ENCODE measurements at regions not wholly inside any gene's neighbourhood (a gene's known extent, or its start where the extent isn't known, plus 50 kb on each side); places are given as distances from the start of the nearest gene placed in this dataset.

DNA sequence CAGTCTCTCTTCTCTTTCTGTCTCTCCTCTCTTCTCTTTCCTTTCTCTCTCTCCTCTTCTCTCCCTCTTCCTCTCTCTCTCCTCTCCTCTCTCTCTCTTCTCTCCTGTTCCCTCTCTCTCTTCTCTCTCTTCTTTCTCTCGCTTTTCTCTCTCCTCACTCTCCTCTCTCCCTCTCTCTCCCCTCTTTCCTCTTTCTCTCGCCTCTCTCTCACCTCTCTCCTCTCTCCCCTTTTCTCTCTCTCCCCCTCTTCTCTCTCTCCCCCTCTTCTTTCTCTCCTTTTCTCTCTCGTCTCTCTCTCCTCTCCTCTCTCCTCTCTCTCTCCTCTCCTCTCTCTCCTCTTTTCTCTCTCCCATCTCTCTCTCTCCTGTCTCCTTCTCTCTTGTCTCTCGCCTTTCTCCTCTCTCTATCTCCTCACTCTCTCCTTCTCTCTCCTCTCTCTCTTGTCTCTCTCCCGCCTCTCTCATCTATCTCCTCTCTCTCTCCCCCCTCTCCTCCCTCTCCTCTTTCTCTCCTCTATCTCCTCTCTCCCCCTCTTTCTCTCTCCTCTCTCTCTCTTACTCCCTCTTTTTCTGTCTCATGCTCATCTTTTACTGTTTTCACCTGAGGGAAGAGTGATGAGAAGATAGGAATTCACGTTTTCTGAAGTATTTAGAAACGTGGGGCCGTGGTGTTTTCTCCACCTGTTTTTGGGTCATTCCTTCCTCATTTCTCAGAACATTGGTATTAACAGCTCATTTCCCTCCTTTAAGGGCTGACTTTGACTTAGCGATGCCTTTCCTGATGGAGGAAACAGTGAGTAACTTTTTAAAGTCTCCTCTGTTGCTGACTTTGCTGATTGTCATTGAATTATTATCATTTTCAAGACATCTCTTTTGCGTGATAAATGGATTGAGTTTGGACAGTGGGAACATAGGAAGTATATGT is 80.6 kb upstream of the CD99 start:
- H3K4me3 ChIP-seq (ENCODE audit: low read depth, low read length), result peak overlapping the region; percentile 81
- DNase-seq (ENCODE audit: low read depth), result peak; percentile 26
- TF ChIP-seq, protein P1, sequence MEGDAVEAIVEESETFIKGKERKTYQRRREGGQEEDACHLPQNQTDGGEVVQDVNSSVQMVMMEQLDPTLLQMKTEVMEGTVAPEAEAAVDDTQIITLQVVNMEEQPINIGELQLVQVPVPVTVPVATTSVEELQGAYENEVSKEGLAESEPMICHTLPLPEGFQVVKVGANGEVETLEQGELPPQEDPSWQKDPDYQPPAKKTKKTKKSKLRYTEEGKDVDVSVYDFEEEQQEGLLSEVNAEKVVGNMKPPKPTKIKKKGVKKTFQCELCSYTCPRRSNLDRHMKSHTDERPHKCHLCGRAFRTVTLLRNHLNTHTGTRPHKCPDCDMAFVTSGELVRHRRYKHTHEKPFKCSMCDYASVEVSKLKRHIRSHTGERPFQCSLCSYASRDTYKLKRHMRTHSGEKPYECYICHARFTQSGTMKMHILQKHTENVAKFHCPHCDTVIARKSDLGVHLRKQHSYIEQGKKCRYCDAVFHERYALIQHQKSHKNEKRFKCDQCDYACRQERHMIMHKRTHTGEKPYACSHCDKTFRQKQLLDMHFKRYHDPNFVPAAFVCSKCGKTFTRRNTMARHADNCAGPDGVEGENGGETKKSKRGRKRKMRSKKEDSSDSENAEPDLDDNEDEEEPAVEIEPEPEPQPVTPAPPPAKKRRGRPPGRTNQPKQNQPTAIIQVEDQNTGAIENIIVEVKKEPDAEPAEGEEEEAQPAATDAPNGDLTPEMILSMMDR (conservative IDR thresholded peaks at IDR 0.05; ENCODE audit: low read depth, low read length), result no peak

DNA sequence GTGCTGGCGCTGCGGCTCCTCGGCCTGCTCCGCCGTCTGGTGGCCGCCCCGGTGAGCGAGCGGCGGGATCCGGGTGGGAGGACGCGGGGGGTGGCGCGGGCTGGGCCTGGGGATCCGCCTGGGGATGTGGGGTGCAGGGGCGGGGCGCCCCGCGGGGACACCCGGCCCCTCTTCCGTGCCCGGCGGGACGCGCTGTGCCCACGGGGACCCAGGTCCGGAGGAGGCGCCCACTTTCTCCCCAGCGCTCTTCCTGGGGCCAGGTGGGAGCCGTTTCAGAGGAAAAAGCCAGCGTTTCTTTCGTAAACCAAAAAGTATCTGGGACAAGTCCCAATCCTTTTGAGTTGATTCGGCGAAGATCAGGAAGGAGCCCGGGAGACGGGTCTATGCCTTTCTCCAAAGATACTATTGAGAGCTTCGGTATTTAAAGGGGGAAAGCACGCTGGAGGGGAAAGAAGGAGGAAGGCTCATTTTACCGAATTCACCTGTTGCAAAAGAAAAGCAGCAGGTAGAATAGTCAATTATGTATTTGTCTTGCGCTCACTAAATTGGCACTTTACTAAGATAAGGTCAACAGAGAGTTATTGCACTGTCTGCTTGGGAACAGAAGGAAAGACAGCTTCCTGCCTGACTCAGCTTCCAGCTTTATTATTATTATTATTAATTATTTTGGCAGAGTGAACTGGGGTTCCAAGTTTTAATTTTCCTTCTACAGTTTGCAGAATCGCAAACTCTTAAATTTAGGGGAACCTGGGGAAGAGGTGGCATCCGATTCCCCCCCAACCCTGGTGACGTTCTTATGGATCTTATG is 81.5 kb upstream of the CD99 start:
- TF ChIP-seq, protein P1 (conservative IDR thresholded peaks at IDR 0.05; ENCODE audit: low read depth, low read length), result no peak
- H3K4me3 ChIP-seq (ENCODE audit: low read depth, low read length), result peak overlapping the region; percentile 81
- peak; percentile 34 for DNase-seq (ENCODE audit: low read depth)

DNA sequence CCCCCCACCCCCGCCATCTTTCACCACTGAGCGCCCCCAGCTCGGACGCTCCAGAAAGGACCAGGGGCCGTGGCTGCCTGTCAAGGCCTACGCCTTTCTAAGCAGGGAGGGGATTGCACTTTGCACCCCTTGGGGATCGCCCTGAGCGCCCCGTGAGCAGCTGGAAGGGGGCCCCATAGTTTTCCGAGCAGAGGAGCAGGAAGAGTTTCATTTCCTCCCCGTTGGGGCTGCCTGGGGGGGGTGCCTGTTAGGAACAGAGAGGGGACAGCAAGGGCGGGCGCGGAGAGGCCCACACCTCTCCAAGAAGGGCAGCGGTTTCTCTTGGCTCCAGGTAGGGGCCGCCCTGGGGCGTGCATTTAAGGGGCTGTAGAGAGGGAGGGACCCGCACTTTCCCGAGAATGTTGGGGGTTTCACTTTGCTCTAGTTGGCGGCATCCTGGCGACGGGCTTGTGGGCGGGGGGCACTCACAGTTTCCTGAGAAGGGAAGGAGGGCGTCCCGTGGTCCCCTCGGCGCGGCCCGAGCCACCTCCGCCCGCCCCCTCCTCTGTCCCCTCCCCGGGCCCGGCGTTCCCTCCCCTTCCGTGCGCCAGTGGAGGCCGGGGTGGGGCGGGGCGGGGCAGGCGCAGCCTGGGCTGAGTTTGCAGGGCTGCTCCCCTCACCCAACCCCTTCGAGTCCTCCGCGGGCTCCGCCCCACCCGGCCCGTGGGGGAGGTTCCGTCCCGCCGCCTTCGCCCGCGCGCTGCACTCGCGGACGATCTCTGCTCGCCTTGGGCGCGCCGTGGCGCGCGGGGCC is 82.3 kb upstream of the CD99 start:
- TF ChIP-seq, protein P1 (conservative IDR thresholded peaks at IDR 0.05; ENCODE audit: low read depth, low read length), result no peak
- H3K4me3 ChIP-seq (ENCODE audit: low read depth, low read length), result peak overlapping the region; percentile 81
- DNase-seq (ENCODE audit: low read depth), result peak; percentile 84

DNA sequence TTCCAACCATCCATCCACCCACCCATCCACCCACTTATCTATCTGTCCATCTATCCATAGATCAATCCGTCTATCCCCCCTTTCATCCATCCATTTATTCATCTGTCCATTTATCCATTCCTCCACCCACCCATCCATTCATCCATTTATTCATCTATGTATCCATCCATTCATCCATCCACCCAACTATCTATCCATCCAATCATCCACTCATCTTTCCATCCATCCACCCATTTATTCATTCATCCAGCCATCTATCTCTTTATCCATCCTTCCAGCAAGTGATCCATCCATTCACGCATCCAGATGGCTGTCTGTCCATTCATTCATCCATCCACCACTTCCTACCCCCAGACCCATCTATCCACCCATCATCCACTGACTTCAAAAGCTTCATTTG is 84.0 kb upstream of the CD99 start:
- TF ChIP-seq, protein P1 (conservative IDR thresholded peaks at IDR 0.05; ENCODE audit: low read depth, low read length), result no peak
- no peak overlapping the region for H3K4me3 ChIP-seq (ENCODE audit: low read depth, low read length)
- no peak for DNase-seq (ENCODE audit: low read depth)

DNA sequence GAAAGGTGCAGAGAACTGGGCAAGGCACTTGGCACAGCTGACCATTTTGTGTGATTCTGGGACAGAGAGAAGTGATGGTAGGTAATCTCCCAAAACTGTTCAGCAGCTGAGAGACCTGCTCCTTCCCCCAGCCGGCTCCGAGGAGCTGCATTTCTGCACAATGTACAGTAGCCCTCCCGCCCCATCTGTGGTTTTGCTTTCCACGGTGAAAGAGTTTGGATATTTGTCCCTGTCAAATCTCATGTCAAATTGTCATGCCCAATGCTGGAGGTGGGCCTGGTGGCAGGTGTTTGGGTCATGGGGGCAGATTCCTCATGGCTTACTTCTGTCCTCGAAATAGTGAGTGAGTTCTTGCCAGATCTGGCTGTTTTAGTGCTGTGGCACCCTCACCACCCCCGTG is 90.5 kb upstream of the CD99 start:
- TF ChIP-seq, protein P1 (conservative IDR thresholded peaks at IDR 0.05; ENCODE audit: low read depth, low read length), result no peak
- no peak for DNase-seq (ENCODE audit: low read depth)
- H3K4me3 ChIP-seq (ENCODE audit: low read depth, low read length), result no peak overlapping the region

DNA sequence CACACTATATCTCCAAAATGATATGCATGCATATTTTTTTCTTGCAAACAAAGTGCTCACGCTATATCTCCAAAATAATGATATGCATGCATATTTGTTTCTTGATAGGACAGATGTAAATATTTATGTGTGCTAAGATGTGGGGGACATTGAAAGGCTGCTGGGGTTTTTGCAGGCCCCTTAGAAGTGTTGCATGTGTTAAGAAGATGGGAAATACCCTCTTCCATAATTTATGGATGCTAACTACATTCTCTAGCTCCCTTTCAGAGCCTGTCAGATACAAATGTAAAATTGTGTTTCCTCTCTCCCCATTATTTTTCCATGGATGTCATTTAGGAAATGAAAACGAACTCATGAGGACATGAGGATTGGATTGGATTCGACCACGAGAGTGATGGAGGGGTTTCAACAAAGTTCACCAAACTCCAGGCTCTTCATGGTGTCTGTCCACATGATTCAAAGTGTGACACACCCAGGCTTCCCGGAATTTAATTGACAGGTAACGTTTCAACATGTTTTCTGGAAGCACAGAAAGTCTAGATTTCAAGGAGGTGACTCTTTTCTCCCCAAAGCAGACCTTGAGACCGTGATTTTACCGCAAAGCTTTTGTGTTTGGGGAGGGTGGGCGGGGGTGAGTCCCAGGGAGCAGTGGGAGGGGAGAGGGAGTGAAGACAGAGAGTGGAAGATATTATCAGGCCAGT is 94.4 kb upstream of the CD99 start:
- DNase-seq (ENCODE audit: low read depth), result no peak
- TF ChIP-seq, protein P1 (conservative IDR thresholded peaks at IDR 0.05; ENCODE audit: low read depth, low read length), result no peak
- no peak overlapping the region for H3K4me3 ChIP-seq (ENCODE audit: low read depth, low read length)
